H4 (cell line): ENCODE measurements at regions not wholly inside any gene's neighbourhood (a gene's known extent, or its start where the extent isn't known, plus 50 kb on each side); places are given as distances from the start of the nearest gene placed in this dataset.
"Not testable (repeated sequence)": the region's sequence is repeated elsewhere in the genome, so short reads cannot be mapped to it uniquely, and the experiment has no call there.

ENCODE experiments used
- DNase-seq: peaks from one replicate; pipeline ENCODE4 v3.0.0-alpha.2; 2015; ENCODE audit warnings: low spot score

- DNase-seq = no peak
These were observed 139.3 kb downstream of the FAM76B start for GRCh38 chr11:95650276-95650675.

- no peak for DNase-seq
These were observed 141.7 kb downstream of the FAM76B start for GRCh38 chr11:95647871-95648270.

- DNase-seq = no peak
These were observed 142.2 kb downstream of the FAM76B start for GRCh38 chr11:95647355-95647754.

GRCh38 chr11:95641495-95641894 lies 148.1 kb downstream of the FAM76B start:
- peak; percentile 4 for DNase-seq

GRCh38 chr11:95638501-95638900 lies 151.1 kb downstream of the FAM76B start:
- DNase-seq = no peak

- DNase-seq = no peak
These were observed 164.2 kb downstream of the FAM76B start for GRCh38 chr11:95625164-95625900.

- DNase-seq = no peak
These were observed 173.3 kb downstream of the FAM76B start for GRCh38 chr11:95616256-95616804.

GRCh38 chr11:95611827-95612226 lies 177.8 kb downstream of the FAM76B start:
- no peak for DNase-seq

- not testable (repeated sequence) for DNase-seq
These were observed 179.4 kb downstream of the FAM76B start for GRCh38 chr11:95610185-95610584.

GRCh38 chr11:95608093-95608492 lies 181.5 kb downstream of the FAM76B start:
- DNase-seq = no peak

- no peak for DNase-seq
These were observed 182.8 kb downstream of the FAM76B start for GRCh38 chr11:95606824-95607223.

GRCh38 chr11:95605271-95605940 lies 184.2 kb downstream of the FAM76B start:
- DNase-seq = no peak

- no peak for DNase-seq
These were observed 189.5 kb downstream of the FAM76B start for GRCh38 chr11:95599959-95600586.

GRCh38 chr11:95595973-95596489 lies 193.6 kb downstream of the FAM76B start:
- peak; percentile 34 for DNase-seq

- no peak for DNase-seq
These were observed 194.0 kb downstream of the FAM76B start for GRCh38 chr11:95595541-95595940.

GRCh38 chr11:95593111-95593510 lies 196.5 kb downstream of the FAM76B start:
- DNase-seq = no peak

- peak; percentile 9 for DNase-seq
These were observed 197.1 kb downstream of the FAM76B start for GRCh38 chr11:95592471-95592870.

- no peak for DNase-seq
These were observed 199.5 kb downstream of the FAM76B start for GRCh38 chr11:95589893-95590612.

- DNase-seq = no peak
These were observed 200.8 kb downstream of the FAM76B start for GRCh38 chr11:95588821-95589220.

- DNase-seq = no peak
These were observed 202.9 kb downstream of the FAM76B start for GRCh38 chr11:95586661-95587060.

- no peak for DNase-seq
These were observed 203.4 kb downstream of the FAM76B start for GRCh38 chr11:95586155-95586554.

GRCh38 chr11:95585752-95586077 lies 203.9 kb downstream of the FAM76B start:
- DNase-seq = no peak
